ENCODE measurements at regions not wholly inside any gene's neighbourhood (a gene's known extent, or its start where the extent isn't known, plus 50 kb on each side); places are given as distances from the start of the nearest gene placed in this dataset.

- ChIA-PET CTCF (no interaction called here), POLR2A (no interaction called here)
- no peak for TF ChIP-seq FOXK2 (IDR thresholded peaks at IDR 0.05)
- TF ChIP-seq NFRKB (IDR thresholded peaks at IDR 0.05): no peak
- TF ChIP-seq ARNT (IDR thresholded peaks at IDR 0.05): no peak
- no peak for TF ChIP-seq SP1 (IDR thresholded peaks at IDR 0.05)
- TF ChIP-seq, protein P1, sequence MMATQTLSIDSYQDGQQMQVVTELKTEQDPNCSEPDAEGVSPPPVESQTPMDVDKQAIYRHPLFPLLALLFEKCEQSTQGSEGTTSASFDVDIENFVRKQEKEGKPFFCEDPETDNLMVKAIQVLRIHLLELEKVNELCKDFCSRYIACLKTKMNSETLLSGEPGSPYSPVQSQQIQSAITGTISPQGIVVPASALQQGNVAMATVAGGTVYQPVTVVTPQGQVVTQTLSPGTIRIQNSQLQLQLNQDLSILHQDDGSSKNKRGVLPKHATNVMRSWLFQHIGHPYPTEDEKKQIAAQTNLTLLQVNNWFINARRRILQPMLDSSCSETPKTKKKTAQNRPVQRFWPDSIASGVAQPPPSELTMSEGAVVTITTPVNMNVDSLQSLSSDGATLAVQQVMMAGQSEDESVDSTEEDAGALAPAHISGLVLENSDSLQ (IDR thresholded peaks at IDR 0.05): no peak
- no peak for TF ChIP-seq L3MBTL2 (conservative IDR thresholded peaks at IDR 0.05)
- no peak for TF ChIP-seq CTBP1 (IDR thresholded peaks at IDR 0.05; ENCODE audit: borderline replicate concordance)
- no peak for TF ChIP-seq HDGF (IDR thresholded peaks at IDR 0.05; ENCODE audit: borderline replicate concordance)
- no peak for TF ChIP-seq FOXA1 (IDR thresholded peaks at IDR 0.05)
- TF ChIP-seq FOXM1 (IDR thresholded peaks at IDR 0.05; ENCODE audit: borderline replicate concordance): no peak
- TF ChIP-seq ELF4 (IDR thresholded peaks at IDR 0.05): no peak
- TF ChIP-seq ZNF384 (IDR thresholded peaks at IDR 0.05): no peak
- no peak for DNase-seq (ENCODE audit: extremely low spot score)
These were observed 737.1 kb downstream of the KCNA4 start for GRCh38 chr11:29279716-29280115.

DNA sequence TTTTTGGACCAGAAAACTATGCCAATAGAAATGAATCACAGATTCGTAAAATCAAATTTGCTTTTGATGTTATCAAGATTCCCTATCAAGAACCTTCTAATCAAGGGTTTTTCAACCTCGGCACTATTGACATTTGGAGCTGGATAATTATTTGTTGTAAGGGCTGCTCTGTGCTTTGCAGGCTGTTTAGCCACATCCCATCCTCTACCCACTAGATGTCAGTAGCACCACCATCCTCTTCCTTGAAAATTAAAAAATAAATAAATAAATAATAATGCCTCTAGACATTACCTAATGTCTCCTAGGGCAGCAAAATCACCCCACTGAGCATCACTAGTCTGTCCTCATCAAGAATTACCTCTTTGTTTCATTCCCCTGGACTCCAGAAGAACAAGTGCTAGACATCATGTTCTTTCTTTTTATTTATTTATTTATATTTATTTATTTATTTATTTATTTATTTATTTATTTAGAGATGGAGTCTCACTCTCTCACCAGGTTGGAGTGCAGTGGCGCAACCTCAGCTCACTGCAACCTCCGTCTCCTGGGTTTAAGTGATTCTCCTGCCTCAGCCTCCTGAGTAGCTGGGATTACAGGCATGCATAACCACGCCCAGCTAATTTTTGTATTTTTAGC, 744.7 kb downstream of the KCNA4 start:
- CTCF ChIA-PET: no interaction called here
- no peak for DNase-seq (ENCODE audit: extremely low spot score)
- POLR2A ChIA-PET: no interaction called here
- TF ChIP-seq NFRKB (IDR thresholded peaks at IDR 0.05) (no peak), FOXK2 (IDR thresholded peaks at IDR 0.05) (no peak), SUZ12 (IDR thresholded peaks at IDR 0.05) (no peak), HDGF (IDR thresholded peaks at IDR 0.05; ENCODE audit: borderline replicate concordance) (no peak), TARDBP (IDR thresholded peaks at IDR 0.05) (no peak), L3MBTL2 (conservative IDR thresholded peaks at IDR 0.05) (no peak), ZNF384 (IDR thresholded peaks at IDR 0.05) (no peak), ELF4 (IDR thresholded peaks at IDR 0.05) (no peak), LEF1 (IDR thresholded peaks at IDR 0.05; ENCODE audit: borderline replicate concordance) (no peak), FOXM1 (IDR thresholded peaks at IDR 0.05; ENCODE audit: borderline replicate concordance) (no peak), CTBP1 (IDR thresholded peaks at IDR 0.05; ENCODE audit: borderline replicate concordance) (no peak), BHLHE40 (IDR thresholded peaks at IDR 0.05; ENCODE audit: borderline replicate concordance) (no peak), ARNT (IDR thresholded peaks at IDR 0.05) (no peak), FOXA1 (IDR thresholded peaks at IDR 0.05) (no peak), SP1 (IDR thresholded peaks at IDR 0.05) (no peak)
- TF ChIP-seq, protein P1 (IDR thresholded peaks at IDR 0.05): no peak

GRCh38 chr11:29271616-29272015, 745.2 kb downstream of the KCNA4 start:
- CTCF ChIA-PET: no interaction called here
- no peak for TF ChIP-seq SUZ12 (IDR thresholded peaks at IDR 0.05)
- TF ChIP-seq CTBP1 (IDR thresholded peaks at IDR 0.05; ENCODE audit: borderline replicate concordance): no peak
- TF ChIP-seq FOXA1 (IDR thresholded peaks at IDR 0.05): no peak
- no peak for TF ChIP-seq LEF1 (IDR thresholded peaks at IDR 0.05; ENCODE audit: borderline replicate concordance)
- no peak for TF ChIP-seq BHLHE40 (IDR thresholded peaks at IDR 0.05; ENCODE audit: borderline replicate concordance)
- TF ChIP-seq TARDBP (IDR thresholded peaks at IDR 0.05): no peak
- TF ChIP-seq FOXM1 (IDR thresholded peaks at IDR 0.05; ENCODE audit: borderline replicate concordance): no peak
- no peak for TF ChIP-seq ARNT (IDR thresholded peaks at IDR 0.05)
- TF ChIP-seq ZNF384 (IDR thresholded peaks at IDR 0.05): no peak
- TF ChIP-seq SP1 (IDR thresholded peaks at IDR 0.05): no peak
- no peak for TF ChIP-seq ELF4 (IDR thresholded peaks at IDR 0.05)
- no peak for TF ChIP-seq NFRKB (IDR thresholded peaks at IDR 0.05)
- TF ChIP-seq L3MBTL2 (conservative IDR thresholded peaks at IDR 0.05): no peak
- TF ChIP-seq HDGF (IDR thresholded peaks at IDR 0.05; ENCODE audit: borderline replicate concordance): no peak
- TF ChIP-seq FOXK2 (IDR thresholded peaks at IDR 0.05): no peak
- TF ChIP-seq, protein P1 (IDR thresholded peaks at IDR 0.05): no peak
- POLR2A ChIA-PET: no interaction called here
- DNase-seq (ENCODE audit: extremely low spot score): no peak

- no peak for TF ChIP-seq HDGF (IDR thresholded peaks at IDR 0.05; ENCODE audit: borderline replicate concordance)
- no peak for TF ChIP-seq FOXA1 (IDR thresholded peaks at IDR 0.05)
- TF ChIP-seq FOXK2 (IDR thresholded peaks at IDR 0.05): no peak
- TF ChIP-seq ARNT (IDR thresholded peaks at IDR 0.05): no peak
- TF ChIP-seq TARDBP (IDR thresholded peaks at IDR 0.05): no peak
- TF ChIP-seq L3MBTL2 (conservative IDR thresholded peaks at IDR 0.05): no peak
- no peak for TF ChIP-seq LEF1 (IDR thresholded peaks at IDR 0.05; ENCODE audit: borderline replicate concordance)
- no peak for TF ChIP-seq CTBP1 (IDR thresholded peaks at IDR 0.05; ENCODE audit: borderline replicate concordance)
- TF ChIP-seq NFRKB (IDR thresholded peaks at IDR 0.05): no peak
- no peak for TF ChIP-seq FOXM1 (IDR thresholded peaks at IDR 0.05; ENCODE audit: borderline replicate concordance)
- TF ChIP-seq SP1 (IDR thresholded peaks at IDR 0.05): no peak
- no peak for TF ChIP-seq SUZ12 (IDR thresholded peaks at IDR 0.05)
- no peak for TF ChIP-seq BHLHE40 (IDR thresholded peaks at IDR 0.05; ENCODE audit: borderline replicate concordance)
- no peak for TF ChIP-seq ELF4 (IDR thresholded peaks at IDR 0.05)
- no peak for TF ChIP-seq ZNF384 (IDR thresholded peaks at IDR 0.05)
- TF ChIP-seq, protein P1 (IDR thresholded peaks at IDR 0.05): no peak
- DNase-seq (ENCODE audit: extremely low spot score): no peak
- ChIA-PET CTCF (no interaction called here), POLR2A (no interaction called here)
These were observed 748.1 kb downstream of the KCNA4 start for GRCh38 chr11:29268733-29269132.

- TF ChIP-seq LEF1 (IDR thresholded peaks at IDR 0.05; ENCODE audit: borderline replicate concordance) (no peak), HDGF (IDR thresholded peaks at IDR 0.05; ENCODE audit: borderline replicate concordance) (no peak), NFRKB (IDR thresholded peaks at IDR 0.05) (no peak), FOXK2 (IDR thresholded peaks at IDR 0.05) (no peak), ARNT (IDR thresholded peaks at IDR 0.05) (no peak), CTBP1 (IDR thresholded peaks at IDR 0.05; ENCODE audit: borderline replicate concordance) (no peak), ELF4 (IDR thresholded peaks at IDR 0.05) (no peak), L3MBTL2 (conservative IDR thresholded peaks at IDR 0.05) (no peak), SUZ12 (IDR thresholded peaks at IDR 0.05) (no peak), FOXM1 (IDR thresholded peaks at IDR 0.05; ENCODE audit: borderline replicate concordance) (no peak), ZNF384 (IDR thresholded peaks at IDR 0.05) (no peak), TARDBP (IDR thresholded peaks at IDR 0.05) (no peak), FOXA1 (IDR thresholded peaks at IDR 0.05) (no peak), BHLHE40 (IDR thresholded peaks at IDR 0.05; ENCODE audit: borderline replicate concordance) (no peak), SP1 (IDR thresholded peaks at IDR 0.05) (no peak)
- TF ChIP-seq, protein P1 (IDR thresholded peaks at IDR 0.05): no peak
- ChIA-PET CTCF (no interaction called here), POLR2A (no interaction called here)
- DNase-seq (ENCODE audit: extremely low spot score): no peak
These were observed 751.0 kb downstream of the KCNA4 start for GRCh38 chr11:29265792-29266191.
